Keratinocyte (primary cell): ENCODE measurements at regions not wholly inside any gene's neighbourhood (a gene's known extent, or its start where the extent isn't known, plus 50 kb on each side); places are given as distances from the start of the nearest gene placed in this dataset.

Source experiments
- CTCF ChIP-seq, 3 experiments: IDR thresholded peaks in 1 of 3; conservative IDR thresholded peaks in 1 of 3; optimal IDR thresholded peaks in 1 of 3; 2 replicates in 2 of 3; 3 replicates in 1 of 3; pipeline versions ENCODE3 to v1.5.1; 2011; ENCODE audit warnings: low read length in 3 of 3, mild to moderate bottlenecking in 3 of 3, moderate library complexity in 2 of 3, control low read depth in 1 of 3, inconsistent platforms in 1 of 3; ENCODE audit not compliant: insufficient read depth in 2 of 3; ENCODE audit errors: extremely low read depth in 1 of 3
- EZH2 ChIP-seq: IDR thresholded peaks from one replicate; pipeline ENCODE4 v1.6.1; 2012; ENCODE audit warnings: inconsistent platforms, mild to moderate bottlenecking, low read length, moderate library complexity

DNA sequence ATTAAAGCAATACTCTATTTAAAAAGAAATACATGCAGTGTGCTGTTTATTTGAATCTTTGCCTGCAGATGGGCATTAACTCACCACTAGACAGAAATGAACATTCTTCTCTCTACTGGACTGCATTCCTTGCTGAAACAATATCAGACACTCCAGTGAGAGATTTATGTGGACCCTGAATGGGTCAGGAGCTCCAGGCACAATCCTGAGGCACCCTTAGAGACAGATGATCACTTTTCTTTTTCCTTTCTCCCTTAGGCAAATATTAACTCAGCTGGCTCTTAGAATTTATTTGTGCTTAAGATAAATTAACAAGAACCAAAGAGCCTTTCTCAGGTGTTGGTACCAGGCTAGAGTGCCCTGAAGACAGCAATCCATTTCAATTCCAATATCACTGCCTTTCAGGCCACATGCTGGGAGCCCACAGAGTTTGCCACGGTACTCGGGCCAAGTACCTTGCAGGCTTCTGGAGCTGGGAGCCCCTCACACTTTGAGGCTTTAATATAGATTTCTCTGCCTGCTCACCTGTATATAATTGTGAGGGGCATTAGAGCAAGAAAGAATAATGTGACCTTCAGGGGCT is 173.0 kb downstream of the EMP1 start:
- TF ChIP-seq CTCF (optimal IDR thresholded peaks at IDR 0.05 in 1 of 3, IDR thresholded peaks at IDR 0.05 in 1 of 3, conservative IDR thresholded peaks at IDR 0.05 in 1 of 3; ENCODE audit: extremely low read depth in 1 of 3, insufficient read depth in 2 of 3, low read length in 3 of 3) (no peak), EZH2 (no peak)
